Right atrium auricular region (tissue), 2 donors: ENCODE measurements at regions not wholly inside any gene's neighbourhood (a gene's known extent, or its start where the extent isn't known, plus 50 kb on each side); places are given as distances from the start of the nearest gene placed in this dataset.

Experiments used
- DNase-seq: peaks from one replicate; pipeline ENCODE4 v3.0.0-alpha.2; 2019; ENCODE audit warnings: low spot score
- H3K27ac ChIP-seq, 2 donors: fragments of 200-600 bp; sonication (generic); 1 replicate in 1 of 2; 2 replicates in 1 of 2; pipeline ENCODE4 v1.5.1; 2016 to 2019
- H3K27me3 ChIP-seq, 2 donors: fragments of 200-600 bp; sonication (generic); one replicate each; pipeline versions ENCODE4 v1.5.1 to v1.6.0; 2017 to 2019
- H3K36me3 ChIP-seq: fragments of 200-600 bp; sonication (generic); one replicate; pipeline ENCODE4 v1.5.1; 2016
- H3K4me1 ChIP-seq, 2 donors: fragments of 200-600 bp; sonication (generic); one replicate each; pipeline versions ENCODE4 v1.5.1 to v1.6.0; 2017 to 2019
- H3K4me3 ChIP-seq, 2 donors: fragments of 200-600 bp; sonication (generic); 1 replicate in 1 of 2; 2 replicates in 1 of 2; pipeline ENCODE4 v1.5.1; 2017 to 2019; ENCODE audit warnings: mild to moderate bottlenecking in 1 of 2, moderate library complexity in 1 of 2
- H3K9me3 ChIP-seq, 2 donors: fragments of 200-600 bp; sonication (generic); one replicate each; pipeline ENCODE4 v1.5.1; 2019
- CTCF ChIP-seq, 2 donors: fragments of 200-600 bp; sonication (generic); IDR thresholded peaks; one replicate each; pipeline ENCODE4 v1.5.1; 2019; ENCODE audit warnings: antibody characterized with exemption in 2 of 2

DNA sequence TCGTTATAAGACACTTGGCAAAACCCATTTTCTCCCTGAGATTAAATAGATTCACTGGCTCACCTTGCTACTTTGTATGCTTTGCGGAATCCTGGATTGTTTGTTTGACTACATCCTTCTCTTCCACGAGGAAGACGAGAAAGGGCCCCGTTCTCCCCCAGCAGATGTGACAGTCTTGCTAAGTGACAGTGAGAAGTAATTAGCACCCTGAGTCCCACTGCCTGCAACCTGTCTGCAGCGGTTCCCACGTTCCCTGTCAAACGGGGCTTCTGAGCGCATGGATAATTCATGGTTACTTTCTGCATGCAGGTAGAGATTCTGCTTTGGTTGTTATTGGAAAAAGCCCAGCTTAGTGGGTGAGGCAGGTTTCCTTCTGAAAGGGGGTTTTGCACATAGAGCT, 163.7 kb downstream of the CDH26 start:
- no peak for TF ChIP-seq CTCF (IDR thresholded peaks at IDR 0.05)
- no peaks in the 10 kb centered on the region for H3K36me3 ChIP-seq
- peaks cover 0 to 7% of the 10 kb centered on the region in 2 donors for H3K4me1 ChIP-seq
- no peak for DNase-seq
- no peaks in the 10 kb centered on the region for H3K9me3 ChIP-seq
- no peak overlapping the region for H3K4me3 ChIP-seq
- H3K27ac ChIP-seq: no peak overlapping the region
- no peaks in the 10 kb centered on the region for H3K27me3 ChIP-seq

DNA sequence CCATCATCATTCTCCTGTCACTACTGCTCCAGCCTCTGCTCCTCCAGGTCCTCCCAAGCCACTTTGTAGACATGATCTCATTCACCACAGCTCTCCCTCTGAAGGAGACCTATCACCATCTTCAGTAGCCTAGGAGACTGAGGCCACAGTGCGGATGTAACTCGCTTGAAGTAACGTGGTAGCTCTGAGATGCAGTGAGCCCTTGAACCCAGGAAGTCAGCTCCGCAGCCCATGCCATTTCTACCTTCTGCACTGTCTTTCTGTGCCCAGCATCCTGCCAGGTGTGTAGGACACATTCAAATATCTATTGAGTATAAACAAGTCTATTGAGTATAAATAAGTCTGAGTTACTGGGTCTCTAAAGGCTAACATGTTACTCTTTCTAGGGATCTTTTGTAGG, 164.4 kb downstream of the CDH26 start:
- H3K27ac ChIP-seq: no peak overlapping the region
- H3K27me3 ChIP-seq: no peaks in the 10 kb centered on the region
- no peak for DNase-seq
- no peaks in the 10 kb centered on the region for H3K4me1 ChIP-seq
- H3K36me3 ChIP-seq: no peaks in the 10 kb centered on the region
- TF ChIP-seq CTCF (IDR thresholded peaks at IDR 0.05): no peak
- no peak overlapping the region for H3K4me3 ChIP-seq
- H3K9me3 ChIP-seq: no peaks in the 10 kb centered on the region

DNA sequence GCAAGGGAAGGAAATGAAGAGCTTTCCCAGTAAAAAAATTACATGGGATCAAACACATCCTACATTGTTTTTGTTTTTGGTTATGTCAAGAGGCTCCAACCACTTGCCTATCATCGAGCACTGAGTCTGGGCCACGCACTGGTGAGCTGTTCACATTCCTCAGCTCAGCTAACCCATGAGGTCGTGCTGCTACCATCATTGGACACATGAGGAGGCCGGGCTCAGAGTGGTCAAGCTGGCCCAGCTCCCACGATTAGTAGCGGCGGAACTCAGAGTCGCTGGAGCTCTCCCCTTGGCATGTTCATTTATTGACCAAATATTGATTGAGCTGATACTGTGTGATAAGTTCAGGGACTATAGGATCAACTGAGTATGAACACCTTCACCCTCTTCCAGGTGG, 164.9 kb downstream of the CDH26 start:
- no peak for DNase-seq
- no peak for TF ChIP-seq CTCF (IDR thresholded peaks at IDR 0.05)
- Histone ChIP-seq H3K9me3 (no peaks in the 10 kb centered on the region), H3K36me3 (no peaks in the 10 kb centered on the region), H3K27me3 (no peaks in the 10 kb centered on the region), H3K27ac (no peak overlapping the region), H3K4me1 (no peaks in the 10 kb centered on the region), H3K4me3 (no peak overlapping the region)

GRCh38 chr20:60123652-60124051, 165.4 kb downstream of the CDH26 start:
- no peaks in the 10 kb centered on the region for H3K36me3 ChIP-seq
- H3K27ac ChIP-seq: no peak overlapping the region
- no peaks in the 10 kb centered on the region for H3K9me3 ChIP-seq
- H3K27me3 ChIP-seq: no peaks in the 10 kb centered on the region
- no peaks in the 10 kb centered on the region for H3K4me1 ChIP-seq
- H3K4me3 ChIP-seq: no peak overlapping the region
- no peak for TF ChIP-seq CTCF (IDR thresholded peaks at IDR 0.05)
- no peak for DNase-seq

DNA sequence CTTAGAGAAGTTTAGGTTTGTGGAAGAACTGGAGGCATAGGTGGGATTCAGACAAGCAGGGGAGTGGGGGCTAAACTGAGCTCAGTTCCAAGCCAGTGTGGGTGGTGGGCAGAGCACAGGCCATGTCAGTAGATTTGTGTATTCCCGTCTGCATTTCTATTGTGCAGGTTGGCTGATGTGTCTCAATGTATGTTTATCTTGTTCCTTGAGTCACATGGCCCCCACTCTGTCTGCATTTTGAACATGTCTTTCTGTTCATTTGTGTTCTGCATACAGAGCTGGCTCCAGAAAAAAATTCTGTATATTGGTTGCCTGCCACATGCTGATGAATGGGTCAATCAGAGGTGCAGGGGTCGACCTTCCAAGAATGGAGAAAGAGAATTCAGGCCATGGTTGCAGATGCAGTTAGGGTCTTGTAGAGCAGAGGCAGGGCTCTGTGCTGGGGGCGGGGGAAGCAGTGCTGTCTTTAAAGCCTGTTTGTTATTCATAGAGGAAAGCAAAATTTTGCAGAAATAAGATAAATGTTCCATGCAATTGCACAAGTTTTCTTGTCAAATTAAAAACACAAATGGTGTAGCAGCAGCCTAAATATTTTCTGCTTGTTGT, 166.7 kb downstream of the CDH26 start:
- DNase-seq: no peak
- Histone ChIP-seq H3K4me1 (no peaks in the 10 kb centered on the region), H3K27ac (no peak overlapping the region), H3K27me3 (no peaks in the 10 kb centered on the region), H3K4me3 (no peak overlapping the region), H3K36me3 (no peaks in the 10 kb centered on the region), H3K9me3 (no peaks in the 10 kb centered on the region)
- TF ChIP-seq CTCF (IDR thresholded peaks at IDR 0.05): no peak

- Histone ChIP-seq H3K27me3 (no peaks in the 10 kb centered on the region), H3K9me3 (no peaks in the 10 kb centered on the region), H3K4me3 (no peak overlapping the region), H3K36me3 (no peaks in the 10 kb centered on the region), H3K4me1 (no peaks in the 10 kb centered on the region), H3K27ac (no peak overlapping the region)
- no peak for TF ChIP-seq CTCF (IDR thresholded peaks at IDR 0.05)
- DNase-seq: no peak
Measured at GRCh38 chr20:60125513-60125912, 167.3 kb downstream of the CDH26 start.
